Karpas-422 (cell line): ENCODE measurements at regions not wholly inside any gene's neighbourhood (a gene's known extent, or its start where the extent isn't known, plus 50 kb on each side); places are given as distances from the start of the nearest gene placed in this dataset.
A peak's percentile ranks its signal among the peaks of the same experiment; 100 is the strongest.

Experiments
- DNase-seq: peaks from one replicate; pipeline ENCODE4 v3.0.0-alpha.2; 2015
- H2AFZ ChIP-seq: fragments of 200-600 bp; sonication (generic); 2 replicates; pipeline ENCODE4 v1.6.1; 2014; ENCODE audit warnings: antibody characterized with exemption, low read length, mixed read lengths
- H3K27ac ChIP-seq: fragments of 200-600 bp; sonication (generic); 2 replicates; pipeline ENCODE4 v1.5.1; 2014; ENCODE audit warnings: mild to moderate bottlenecking, low read length, moderate library complexity
- H3K27me3 ChIP-seq: fragments of 200-600 bp; sonication (generic); 2 replicates; pipeline ENCODE4 v1.6.1; 2014; ENCODE audit warnings: low read length, mixed read lengths
- H3K36me3 ChIP-seq: fragments of 200-600 bp; sonication (generic); 2 replicates; pipeline ENCODE4 v1.6.1; 2014; ENCODE audit warnings: low read length, mixed read lengths; ENCODE audit not compliant: insufficient read depth
- H3K4me1 ChIP-seq: fragments of 200-600 bp; sonication (generic); 2 replicates; pipeline ENCODE4 v1.6.1; 2014; ENCODE audit warnings: mild to moderate bottlenecking, low read length, mixed read lengths
- H3K4me2 ChIP-seq: fragments of 200-600 bp; sonication (generic); 2 replicates; pipeline ENCODE4 v1.6.1; 2014; ENCODE audit warnings: low read length, low read depth, mild to moderate bottlenecking; ENCODE audit not compliant: poor library complexity, severe bottlenecking
- H3K4me3 ChIP-seq: fragments of 200-600 bp; sonication (generic); 2 replicates; pipeline ENCODE4 v1.5.1; 2014; ENCODE audit warnings: mild to moderate bottlenecking, antibody characterized with exemption, low read length, mixed read lengths
- H3K79me2 ChIP-seq: fragments of 200-600 bp; sonication (generic); 2 replicates; pipeline ENCODE4 v1.6.1; 2014; ENCODE audit warnings: mild to moderate bottlenecking, low read length, mixed read lengths
- H3K9ac ChIP-seq: fragments of 200-600 bp; sonication (generic); 2 replicates; pipeline ENCODE4 v1.6.0; 2014; ENCODE audit warnings: low read length
- H3K9me2 ChIP-seq: fragments of 200-600 bp; sonication (generic), shearing (Covaris generic); replicated peaks from 2 replicates; pipeline ENCODE4 v1.6.0; 2014; ENCODE audit warnings: mild to moderate bottlenecking, low read length, moderate library complexity; ENCODE audit not compliant: insufficient read depth
- H3K9me3 ChIP-seq: fragments of 300-700, 200-600 bp; sonication (generic); 2 replicates; pipeline ENCODE4 v1.6.1; 2014; ENCODE audit warnings: low read length, mixed read lengths
- H4K20me1 ChIP-seq: fragments of 200-600 bp; sonication (generic); 2 replicates; pipeline ENCODE4 v1.6.1; 2014; ENCODE audit warnings: mild to moderate bottlenecking, antibody characterized with exemption, low read length, low read depth; ENCODE audit not compliant: insufficient read depth

DNA sequence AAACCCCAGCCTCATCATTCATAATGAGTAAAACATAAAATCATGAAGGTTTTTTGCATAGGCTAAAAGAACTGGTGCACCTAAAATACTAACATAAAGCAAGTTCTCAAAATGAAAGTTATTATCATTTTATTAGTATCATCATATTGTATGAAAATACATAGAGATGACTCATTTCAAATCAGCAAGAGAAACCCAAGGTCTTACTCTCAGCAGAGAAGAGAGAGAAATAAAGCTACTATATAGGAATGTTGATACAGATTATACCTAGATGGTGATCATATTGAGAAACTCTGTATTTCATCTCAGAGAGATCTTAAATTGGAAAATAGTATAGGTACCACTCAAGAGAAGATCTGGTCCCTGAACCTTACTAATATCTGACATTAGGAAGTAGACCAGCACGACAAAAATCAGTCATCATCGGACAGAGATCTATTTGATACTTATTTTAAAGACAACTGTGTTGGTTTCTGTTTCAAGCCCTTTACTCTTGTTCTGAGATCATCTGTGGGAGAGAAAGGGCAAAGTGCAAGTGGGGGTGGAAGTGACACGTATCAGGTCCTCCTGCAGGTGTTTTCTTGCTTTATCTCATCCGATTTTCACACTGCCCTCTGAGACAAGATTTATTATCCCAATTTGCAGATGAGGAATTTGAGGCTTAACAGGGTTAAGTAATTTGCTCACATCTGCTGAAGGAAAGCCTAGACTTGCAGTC lies 532.3 kb downstream of the MAFB start:
- DNase-seq: peak; percentile 16
- no peaks in the 10 kb centered on the region for H3K9me2 ChIP-seq

DNA sequence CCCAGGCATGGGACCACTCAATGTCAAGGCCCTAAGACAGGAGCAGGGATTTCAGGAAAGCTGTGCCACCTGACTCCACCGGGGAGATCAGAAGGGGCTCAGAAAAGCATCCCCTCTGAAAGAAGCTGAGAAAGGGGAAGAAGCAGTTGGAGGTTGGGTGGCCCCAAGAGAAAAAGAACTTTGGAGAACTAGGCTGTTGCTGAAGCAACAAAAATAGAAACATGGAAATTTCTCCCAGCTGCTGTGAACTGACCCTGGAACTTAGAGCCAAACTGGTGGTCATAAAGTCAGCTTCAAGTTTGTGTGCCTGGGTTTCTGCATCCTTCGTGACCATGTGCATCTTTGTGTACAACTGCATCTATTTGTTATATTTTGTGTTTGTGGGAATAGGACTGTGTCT lies 534.5 kb downstream of the MAFB start:
- no peaks in the 10 kb centered on the region for H3K36me3 ChIP-seq
- H3K9me3 ChIP-seq: no peaks in the 10 kb centered on the region
- H2AFZ ChIP-seq: no peak overlapping the region
- no peak overlapping the region for H3K4me2 ChIP-seq
- H3K9me2 ChIP-seq: no peaks in the 10 kb centered on the region
- no peak overlapping the region for H3K4me3 ChIP-seq
- no peaks in the 10 kb centered on the region for H3K4me1 ChIP-seq
- H3K9ac ChIP-seq: no peak overlapping the region
- no peaks in the 10 kb centered on the region for H3K27me3 ChIP-seq
- no peak overlapping the region for H3K27ac ChIP-seq
- DNase-seq: no peak
- no peaks in the 10 kb centered on the region for H3K79me2 ChIP-seq
- no peaks in the 10 kb centered on the region for H4K20me1 ChIP-seq

More for the DNA sequence above, 532.3 kb downstream of the MAFB start:
- Histone ChIP-seq H3K27me3 (no peaks in the 10 kb centered on the region), H3K4me1 (no peaks in the 10 kb centered on the region), H3K9ac (no peak overlapping the region), H3K27ac (no peak overlapping the region), H3K4me3 (no peak overlapping the region), H3K4me2 (no peak overlapping the region), H3K9me3 (no peaks in the 10 kb centered on the region), H2AFZ (no peak overlapping the region), H3K79me2 (no peaks in the 10 kb centered on the region), H3K36me3 (no peaks in the 10 kb centered on the region), H4K20me1 (no peaks in the 10 kb centered on the region)

DNA sequence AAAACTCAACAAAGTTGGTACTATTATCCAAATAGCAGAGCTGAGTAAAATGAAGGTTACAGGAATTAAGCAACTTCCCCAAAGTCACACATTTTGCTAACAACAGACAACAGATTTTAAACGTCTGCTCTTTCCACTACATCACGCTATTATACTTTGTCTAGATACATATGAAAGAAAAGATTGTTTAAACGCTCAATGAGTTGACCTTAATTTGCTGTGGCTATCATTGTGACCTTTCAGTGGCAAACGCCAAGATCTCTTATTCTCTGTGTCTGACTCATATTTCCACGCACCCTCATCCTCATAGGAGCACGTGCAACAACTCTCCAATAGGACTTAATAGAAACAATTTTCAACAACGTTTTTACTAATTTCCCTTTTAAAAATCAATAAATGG lies 540.1 kb downstream of the MAFB start:
- H4K20me1 ChIP-seq: no peaks in the 10 kb centered on the region
- H3K9ac ChIP-seq: no peak overlapping the region
- DNase-seq: no peak
- H3K4me1 ChIP-seq: no peaks in the 10 kb centered on the region
- no peaks in the 10 kb centered on the region for H3K79me2 ChIP-seq
- H3K27me3 ChIP-seq: no peaks in the 10 kb centered on the region
- no peaks in the 10 kb centered on the region for H3K9me3 ChIP-seq
- no peaks in the 10 kb centered on the region for H3K36me3 ChIP-seq
- H2AFZ ChIP-seq: no peak overlapping the region
- H3K4me2 ChIP-seq: no peak overlapping the region
- H3K27ac ChIP-seq: no peak overlapping the region
- no peaks in the 10 kb centered on the region for H3K9me2 ChIP-seq
- H3K4me3 ChIP-seq: no peak overlapping the region

DNA sequence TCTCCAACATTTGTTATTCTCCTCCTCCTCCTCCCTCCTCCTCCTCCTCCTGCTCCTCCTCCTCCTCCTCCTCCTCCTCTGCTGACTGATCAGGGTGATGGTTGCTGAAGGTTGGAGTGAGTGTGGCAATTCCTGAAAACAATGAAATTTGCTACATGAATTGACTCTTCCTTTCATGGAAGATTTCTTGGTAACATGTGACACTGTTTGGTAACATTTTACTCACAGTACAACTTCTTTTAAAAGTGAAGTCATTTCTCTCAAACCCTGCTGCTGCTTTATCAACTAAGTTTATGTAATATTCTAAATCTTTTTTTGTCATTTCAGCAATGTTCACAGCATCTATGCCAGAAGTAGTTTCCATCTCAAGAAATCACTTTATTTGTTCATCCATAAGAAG lies 543.0 kb downstream of the MAFB start:
- Histone ChIP-seq H3K9me2 (no peaks in the 10 kb centered on the region), H3K27me3 (no peaks in the 10 kb centered on the region), H3K4me1 (no peaks in the 10 kb centered on the region), H4K20me1 (no peaks in the 10 kb centered on the region), H3K4me2 (no peak overlapping the region), H3K36me3 (no peaks in the 10 kb centered on the region), H3K79me2 (no peaks in the 10 kb centered on the region), H2AFZ (no peak overlapping the region), H3K4me3 (no peak overlapping the region), H3K9me3 (no peaks in the 10 kb centered on the region), H3K9ac (no peak overlapping the region), H3K27ac (no peak overlapping the region)
- no peak for DNase-seq

DNA sequence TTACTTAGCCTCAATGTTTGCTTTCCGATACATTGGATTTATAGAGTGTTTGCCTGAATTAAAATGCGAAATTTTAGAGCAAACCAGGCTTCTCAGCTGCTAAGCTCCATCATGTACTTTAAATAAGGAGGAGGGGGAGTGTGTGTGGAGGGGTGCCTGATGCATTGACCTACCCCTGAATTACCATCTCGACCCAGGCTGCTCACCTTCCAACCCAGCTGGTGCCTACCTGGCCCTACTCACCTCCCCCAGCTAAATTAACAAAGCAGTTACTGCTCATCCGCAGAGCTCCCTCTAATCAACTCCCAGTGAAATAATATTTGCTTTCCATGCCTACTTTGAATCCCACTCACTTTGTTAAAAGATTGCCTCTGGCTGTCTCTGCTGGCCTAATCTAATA lies 544.5 kb downstream of the MAFB start:
- DNase-seq: no peak
- no peaks in the 10 kb centered on the region for H3K9me2 ChIP-seq

DNA sequence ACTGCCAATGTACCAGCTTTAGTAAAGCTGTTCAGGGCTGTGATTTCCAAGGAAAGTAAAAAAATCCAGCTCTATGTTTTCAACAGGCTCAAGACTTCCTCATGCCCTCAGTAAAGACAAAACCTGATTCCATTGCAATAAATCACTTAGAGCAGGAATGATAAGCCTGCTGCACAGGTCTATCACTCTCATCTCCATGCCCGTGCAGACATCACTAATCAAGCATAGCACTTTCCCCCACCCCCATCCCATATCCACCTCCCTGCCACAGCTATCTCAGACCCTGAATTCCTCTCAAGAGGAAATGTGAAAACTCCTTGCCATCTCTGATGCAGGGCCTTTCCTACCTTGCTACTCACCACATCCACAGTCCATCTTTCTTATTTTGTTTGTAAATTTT lies 554.9 kb downstream of the MAFB start:
- H3K27ac ChIP-seq: no peak overlapping the region

More for the DNA sequence above, 544.5 kb downstream of the MAFB start:
- H3K9me3 ChIP-seq: no peaks in the 10 kb centered on the region
- H3K9ac ChIP-seq: no peak overlapping the region
- H3K4me3 ChIP-seq: no peak overlapping the region
- H3K36me3 ChIP-seq: no peaks in the 10 kb centered on the region
- no peaks in the 10 kb centered on the region for H3K79me2 ChIP-seq
- no peak overlapping the region for H3K4me2 ChIP-seq
- H2AFZ ChIP-seq: no peak overlapping the region
- no peaks in the 10 kb centered on the region for H3K4me1 ChIP-seq
- no peak overlapping the region for H3K27ac ChIP-seq
- no peaks in the 10 kb centered on the region for H3K27me3 ChIP-seq
- no peaks in the 10 kb centered on the region for H4K20me1 ChIP-seq

DNA sequence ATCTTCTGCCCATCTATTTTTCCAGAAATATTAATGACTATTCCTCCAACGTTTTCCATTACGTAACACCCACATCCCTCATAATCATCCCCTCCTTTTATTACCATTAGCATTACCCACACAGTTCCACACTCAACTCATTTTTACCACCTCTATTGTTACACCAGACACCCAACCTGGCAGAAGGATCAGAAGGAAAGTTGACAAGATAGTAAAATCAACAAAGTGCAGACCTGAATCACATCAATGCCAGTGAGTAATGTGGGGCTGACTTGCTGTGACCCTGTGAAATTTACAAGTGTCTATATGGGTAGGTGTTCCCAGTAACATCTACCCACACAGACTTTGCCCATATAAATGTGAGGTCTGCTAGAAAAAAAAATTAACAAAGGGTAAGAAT lies 568.2 kb downstream of the MAFB start:
- Histone ChIP-seq H3K36me3 (no peaks in the 10 kb centered on the region), H3K27ac (no peak overlapping the region), H3K27me3 (no peaks in the 10 kb centered on the region), H3K79me2 (no peaks in the 10 kb centered on the region), H3K4me2 (no peak overlapping the region), H3K9me2 (no peaks in the 10 kb centered on the region), H3K4me1 (no peaks in the 10 kb centered on the region), H2AFZ (no peak overlapping the region), H3K9ac (no peak overlapping the region), H3K9me3 (no peaks in the 10 kb centered on the region), H4K20me1 (no peaks in the 10 kb centered on the region), H3K4me3 (no peak overlapping the region)
- no peak for DNase-seq

More for the DNA sequence above, 554.9 kb downstream of the MAFB start:
- Histone ChIP-seq H2AFZ (no peak overlapping the region), H3K4me3 (no peak overlapping the region), H3K9me3 (no peaks in the 10 kb centered on the region), H3K27me3 (no peaks in the 10 kb centered on the region), H3K4me1 (no peaks in the 10 kb centered on the region), H3K79me2 (no peaks in the 10 kb centered on the region), H4K20me1 (no peaks in the 10 kb centered on the region), H3K36me3 (no peaks in the 10 kb centered on the region), H3K9ac (no peak overlapping the region), H3K4me2 (no peak overlapping the region), H3K9me2 (no peaks in the 10 kb centered on the region)
- no peak for DNase-seq

DNA sequence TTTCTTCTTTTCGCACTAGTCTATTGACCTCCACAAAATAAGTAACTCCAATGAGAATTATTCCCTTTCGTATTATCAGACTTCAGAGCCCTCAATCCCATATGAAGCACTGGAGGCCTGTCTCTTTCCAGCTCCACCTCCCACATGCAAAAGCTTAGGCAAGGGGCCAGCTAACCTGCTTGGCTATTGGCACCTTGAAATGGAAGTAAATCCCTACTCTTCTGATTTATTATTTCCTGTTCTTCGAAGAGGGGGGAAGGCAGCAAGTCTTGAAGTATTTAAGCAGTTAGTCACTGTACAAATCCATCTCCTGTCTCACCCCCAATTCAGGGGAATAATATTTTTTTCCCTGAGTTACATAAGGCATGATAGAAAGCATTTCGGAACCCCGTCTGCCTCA lies 577.8 kb downstream of the MAFB start:
- no peak overlapping the region for H3K9ac ChIP-seq
- H3K4me3 ChIP-seq: no peak overlapping the region
- no peaks in the 10 kb centered on the region for H3K4me1 ChIP-seq
- no peak overlapping the region for H3K4me2 ChIP-seq
- H3K9me3 ChIP-seq: no peaks in the 10 kb centered on the region
- no peaks in the 10 kb centered on the region for H3K27me3 ChIP-seq
- DNase-seq: no peak
- no peaks in the 10 kb centered on the region for H3K36me3 ChIP-seq
- H3K79me2 ChIP-seq: no peaks in the 10 kb centered on the region
- no peak overlapping the region for H3K27ac ChIP-seq
- H2AFZ ChIP-seq: no peak overlapping the region
- H3K9me2 ChIP-seq: no peaks in the 10 kb centered on the region
- H4K20me1 ChIP-seq: no peaks in the 10 kb centered on the region
